ENCODE measurements at regions not wholly inside any gene's neighbourhood (a gene's known extent, or its start where the extent isn't known, plus 50 kb on each side); places are given as distances from the start of the nearest gene placed in this dataset.
A peak's percentile ranks its signal among the peaks of the same experiment; 100 is the strongest.

- no peak overlapping the region for H3K27ac ChIP-seq (ENCODE audit: insufficient read length, low read depth, low read length)
- Mint-ChIP-seq H3K36me3 (ENCODE audit: insufficient read depth in 1 of 3, low read depth in 3 of 3) (no peaks in the 10 kb centered on the region; a peak in 1 of 7 replicates), H3K4me1 (peaks cover 33 to 44% of the 10 kb centered on the region in 2 experiments), H3K9me3 (peaks cover 0 to 5% of the 10 kb centered on the region in 2 experiments; a peak in 2 of 5 replicates), H3K27me3 (ENCODE audit: low read depth) (no peaks in the 10 kb centered on the region; the same call in 1 of the 2 replicates), H3K4me3 (no peak overlapping the region), H3K27ac (peak overlapping the region in 2 of 3 experiments; percentile 9 to 30; a peak in 3 of 7 replicates)
- no peak overlapping the region for H3K4me2 ChIP-seq (ENCODE audit: insufficient read depth, insufficient read length, low read length)
- H3K14ac ChIP-seq (ENCODE audit: insufficient read depth, low read length), result no peak overlapping the region
- no peak overlapping the region for H4K91ac ChIP-seq (ENCODE audit: insufficient read length, low read depth, low read length)
- H2AFZ ChIP-seq (ENCODE audit: low read length), result no peak overlapping the region
- H3K4me1 ChIP-seq (ENCODE audit: insufficient read depth, low read length), result peaks cover 5% of the 10 kb centered on the region; the same call in 1 of the 2 replicates
- H3K4ac ChIP-seq (ENCODE audit: low read depth, low read length), result no peak overlapping the region
- no peak overlapping the region for H2BK20ac ChIP-seq (ENCODE audit: low read depth, low read length, poor library complexity, severe bottlenecking)
- H4K20me1 ChIP-seq (ENCODE audit: control insufficient read depth, insufficient read depth, insufficient read length), result no peaks in the 10 kb centered on the region
- no peaks in the 10 kb centered on the region for H3K79me2 ChIP-seq (ENCODE audit: insufficient read depth, low read length)
- H3K23ac ChIP-seq (ENCODE audit: insufficient read length, low read depth, low read length), result no peak overlapping the region
- no peak overlapping the region for H2AK5ac ChIP-seq (ENCODE audit: insufficient read length, low read length)
- no peak overlapping the region for H4K5ac ChIP-seq (ENCODE audit: insufficient read length, low read depth, low read length)
- H3K79me1 ChIP-seq (ENCODE audit: insufficient read depth, low read depth, low read length, poor library complexity, severe bottlenecking), result no peaks in the 10 kb centered on the region
- H3K23me2 ChIP-seq (ENCODE audit: insufficient read length, low read depth, low read length, poor library complexity, severe bottlenecking), result no peaks in the 10 kb centered on the region
- no peak overlapping the region for H3K56ac ChIP-seq (ENCODE audit: insufficient read length, low read depth, low read length)
- no peak overlapping the region for H2BK120ac ChIP-seq (ENCODE audit: low read depth, low read length, poor library complexity, severe bottlenecking)
- no peak overlapping the region for H3K18ac ChIP-seq (ENCODE audit: insufficient read length, low read depth, low read length)
- H2BK5ac ChIP-seq (ENCODE audit: insufficient read length, low read length), result no peak overlapping the region
- TF ChIP-seq, protein P1, sequence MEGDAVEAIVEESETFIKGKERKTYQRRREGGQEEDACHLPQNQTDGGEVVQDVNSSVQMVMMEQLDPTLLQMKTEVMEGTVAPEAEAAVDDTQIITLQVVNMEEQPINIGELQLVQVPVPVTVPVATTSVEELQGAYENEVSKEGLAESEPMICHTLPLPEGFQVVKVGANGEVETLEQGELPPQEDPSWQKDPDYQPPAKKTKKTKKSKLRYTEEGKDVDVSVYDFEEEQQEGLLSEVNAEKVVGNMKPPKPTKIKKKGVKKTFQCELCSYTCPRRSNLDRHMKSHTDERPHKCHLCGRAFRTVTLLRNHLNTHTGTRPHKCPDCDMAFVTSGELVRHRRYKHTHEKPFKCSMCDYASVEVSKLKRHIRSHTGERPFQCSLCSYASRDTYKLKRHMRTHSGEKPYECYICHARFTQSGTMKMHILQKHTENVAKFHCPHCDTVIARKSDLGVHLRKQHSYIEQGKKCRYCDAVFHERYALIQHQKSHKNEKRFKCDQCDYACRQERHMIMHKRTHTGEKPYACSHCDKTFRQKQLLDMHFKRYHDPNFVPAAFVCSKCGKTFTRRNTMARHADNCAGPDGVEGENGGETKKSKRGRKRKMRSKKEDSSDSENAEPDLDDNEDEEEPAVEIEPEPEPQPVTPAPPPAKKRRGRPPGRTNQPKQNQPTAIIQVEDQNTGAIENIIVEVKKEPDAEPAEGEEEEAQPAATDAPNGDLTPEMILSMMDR (conservative IDR thresholded peaks at IDR 0.05), result no peak
- no peaks in the 10 kb centered on the region for H3K9me3 ChIP-seq (ENCODE audit: control insufficient read depth, low read depth, low read length)
- no peak overlapping the region for H2BK12ac ChIP-seq (ENCODE audit: insufficient read length, low read depth, low read length)
- DNase-seq, result no peak
- no peak overlapping the region for H3T11ph ChIP-seq (ENCODE audit: low read length)
- H3K27me3 ChIP-seq (ENCODE audit: insufficient read depth, low read length), result no peaks in the 10 kb centered on the region; the same call in 1 of the 2 replicates
- no CpG with 5 or more reads among the region's 8 CpGs for WGBS (ENCODE audit: extremely low coverage, insufficient read length, low lambda C conversion rate)
- H4K8ac ChIP-seq (replicated peaks; ENCODE audit: insufficient read length, low read depth, low read length), result no peak overlapping the region
- H2BK15ac ChIP-seq (ENCODE audit: low read depth, low read length), result no peak overlapping the region
- no peak overlapping the region for H3K9ac ChIP-seq (ENCODE audit: extremely low read depth, insufficient read length, low read length)
Observed at GRCh38 chr2:734496-734895, 57.3 kb upstream of the TMEM18 start.

Measured in H9 (cell line).